ENCODE measurements at regions not wholly inside any gene's neighbourhood (a gene's known extent, or its start where the extent isn't known, plus 50 kb on each side); places are given as distances from the start of the nearest gene placed in this dataset.

DNA sequence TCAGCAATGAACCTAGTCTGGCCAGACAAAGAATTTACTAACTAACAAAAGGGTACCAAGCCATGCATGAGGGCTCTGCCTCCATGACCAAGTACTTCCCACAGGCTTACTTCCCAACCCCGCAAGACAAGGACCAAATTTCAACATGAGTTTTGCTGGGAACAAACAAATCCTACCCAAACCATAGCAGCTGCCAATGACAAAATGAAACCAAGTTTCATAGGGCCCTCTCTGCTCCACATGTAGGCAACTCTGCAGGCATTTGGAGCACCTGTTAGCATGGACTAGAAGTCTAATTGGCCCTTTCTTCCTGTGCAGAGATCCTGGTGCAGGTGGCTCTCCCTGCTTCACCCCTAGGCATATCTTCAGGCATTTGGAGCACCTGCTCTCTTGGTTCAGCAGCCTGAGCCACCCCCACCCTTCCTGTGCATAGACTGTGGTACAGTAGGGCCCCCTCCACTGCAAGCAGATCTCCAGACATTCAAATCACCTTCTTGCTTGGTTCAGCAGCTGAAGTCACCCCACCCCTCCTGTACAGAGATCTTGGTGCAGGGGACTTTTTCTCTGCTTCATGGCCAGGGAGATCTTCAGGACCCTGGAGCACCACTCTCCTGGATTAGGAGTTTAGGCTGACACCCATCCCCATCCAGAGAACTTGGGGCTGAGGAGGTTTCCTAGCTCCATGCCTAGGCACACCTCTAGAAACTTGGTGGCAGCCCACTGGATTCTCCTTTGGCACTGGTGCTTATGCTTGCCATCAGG, 308.7 kb downstream of the RPAP3 start:
- Mint-ChIP-seq H3K27me3 (no peaks in the 10 kb centered on the region), H3K36me3 (ENCODE audit: low read depth) (peaks cover 14% of the 10 kb centered on the region), H3K4me1 (peaks cover 62% of the 10 kb centered on the region), H3K9me3 (no peaks in the 10 kb centered on the region), H3K4me3 (peak overlapping the region; percentile 88), H3K27ac (peak overlapping the region; percentile 99)
- ATAC-seq (replicated peaks) = no peak

DNA sequence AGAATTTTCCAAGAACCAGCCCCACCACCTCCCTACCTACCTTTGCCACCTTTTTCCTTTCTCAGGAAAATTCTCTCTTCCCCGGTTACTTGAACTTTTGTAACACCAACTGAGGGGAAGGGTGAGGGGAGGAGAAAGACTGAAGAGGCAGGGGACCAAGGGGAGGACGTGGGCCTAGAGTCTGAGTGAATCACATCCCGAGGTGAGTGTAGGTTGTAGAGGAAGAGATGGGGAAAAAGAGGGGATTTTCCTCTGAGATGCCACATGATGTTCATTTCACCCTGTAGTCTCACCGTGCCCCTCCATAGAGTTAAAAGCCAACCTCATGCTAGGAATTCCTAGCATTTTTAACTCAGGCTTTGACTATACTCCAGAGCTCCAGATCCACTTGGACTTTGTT, 311.8 kb downstream of the RPAP3 start:
- peak; percentile 59 for ATAC-seq (replicated peaks)
- Mint-ChIP-seq H3K27ac (peak overlapping the region; percentile 99), H3K9me3 (no peaks in the 10 kb centered on the region), H3K4me3 (peak overlapping the region; percentile 88), H3K36me3 (ENCODE audit: low read depth) (peaks cover 33% of the 10 kb centered on the region), H3K27me3 (no peaks in the 10 kb centered on the region), H3K4me1 (peaks cover 57% of the 10 kb centered on the region)

DNA sequence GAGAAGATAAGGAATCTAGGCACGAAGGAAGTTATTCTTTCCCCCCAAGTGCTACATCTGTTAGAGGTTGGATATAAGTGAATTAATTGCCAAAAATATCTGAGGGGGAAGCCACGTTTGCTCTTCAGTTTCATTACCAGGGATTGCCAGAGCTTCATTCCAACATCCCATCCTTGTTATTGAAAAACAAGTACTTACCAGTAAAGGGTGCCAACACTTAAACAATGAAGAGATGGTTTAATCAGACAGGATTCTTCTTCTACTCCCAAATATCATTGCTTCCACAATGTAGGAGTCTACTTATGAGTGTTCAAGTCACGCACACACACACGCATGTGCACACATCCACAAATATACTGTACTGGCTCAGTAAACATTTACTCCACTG, 312.4 kb downstream of the RPAP3 start:
- no peaks in the 10 kb centered on the region for H3K27me3 Mint-ChIP-seq
- peaks cover 33% of the 10 kb centered on the region for H3K36me3 Mint-ChIP-seq (ENCODE audit: low read depth)

DNA sequence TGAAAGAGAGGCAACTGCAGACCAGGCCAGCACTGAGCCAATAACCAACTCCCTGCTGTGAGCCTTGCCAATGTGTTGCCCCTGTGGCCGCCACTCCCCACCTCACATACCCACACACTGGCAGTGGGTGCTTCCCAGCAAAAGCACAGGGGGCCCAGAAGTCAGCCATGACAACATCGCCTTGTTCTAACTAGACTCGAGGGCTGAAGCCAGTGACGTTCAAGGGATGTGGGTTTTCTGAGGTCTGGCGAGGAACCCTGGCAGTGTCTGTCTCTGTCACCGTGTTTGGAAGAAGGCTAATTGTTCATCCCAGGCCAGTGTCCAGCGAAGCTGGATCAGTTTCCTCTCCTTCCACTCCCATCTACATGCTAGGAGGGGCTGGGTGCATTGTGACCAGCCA, 311.8 kb upstream of the AMIGO2 start:
- ATAC-seq (replicated peaks) = peak; percentile 43
- Mint-ChIP-seq H3K27ac (peak overlapping the region; percentile 99), H3K4me1 (peaks cover 58% of the 10 kb centered on the region), H3K36me3 (ENCODE audit: low read depth) (peaks cover 28% of the 10 kb centered on the region), H3K9me3 (peaks cover 4% of the 10 kb centered on the region), H3K27me3 (no peaks in the 10 kb centered on the region), H3K4me3 (peak overlapping the region; percentile 88)

More for the DNA sequence above, 312.4 kb downstream of the RPAP3 start:
- Mint-ChIP-seq H3K4me3 (peak overlapping the region; percentile 88), H3K4me1 (peaks cover 61% of the 10 kb centered on the region), H3K9me3 (no peaks in the 10 kb centered on the region), H3K27ac (peak overlapping the region; percentile 99)
- ATAC-seq (replicated peaks) = no peak

DNA sequence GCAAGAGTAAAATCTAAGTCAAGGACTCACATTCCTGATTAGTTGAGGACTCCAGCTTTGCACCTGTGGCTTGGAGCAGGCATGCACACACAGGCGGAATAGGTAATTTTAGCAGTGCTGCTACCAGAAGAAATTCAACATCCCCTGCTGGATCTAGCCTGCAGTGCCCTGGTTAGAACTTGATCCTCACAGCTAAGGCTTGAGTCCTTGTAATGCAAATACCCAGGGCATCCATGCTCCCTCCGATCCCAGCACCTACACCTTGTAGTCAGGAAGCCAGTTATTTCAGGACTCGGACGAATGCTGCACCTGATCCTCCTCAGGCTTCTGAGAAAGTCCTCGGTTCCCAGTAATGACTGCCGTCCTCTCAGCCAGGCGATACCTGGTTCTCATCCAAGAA, 309.0 kb upstream of the AMIGO2 start:
- Mint-ChIP-seq H3K27ac (peak overlapping the region; percentile 91), H3K27me3 (no peaks in the 10 kb centered on the region), H3K4me1 (peaks cover 63% of the 10 kb centered on the region), H3K36me3 (ENCODE audit: low read depth) (peaks cover 24% of the 10 kb centered on the region), H3K4me3 (peak overlapping the region; percentile 88), H3K9me3 (peaks cover 8% of the 10 kb centered on the region)
- no peak for ATAC-seq (replicated peaks)

DNA sequence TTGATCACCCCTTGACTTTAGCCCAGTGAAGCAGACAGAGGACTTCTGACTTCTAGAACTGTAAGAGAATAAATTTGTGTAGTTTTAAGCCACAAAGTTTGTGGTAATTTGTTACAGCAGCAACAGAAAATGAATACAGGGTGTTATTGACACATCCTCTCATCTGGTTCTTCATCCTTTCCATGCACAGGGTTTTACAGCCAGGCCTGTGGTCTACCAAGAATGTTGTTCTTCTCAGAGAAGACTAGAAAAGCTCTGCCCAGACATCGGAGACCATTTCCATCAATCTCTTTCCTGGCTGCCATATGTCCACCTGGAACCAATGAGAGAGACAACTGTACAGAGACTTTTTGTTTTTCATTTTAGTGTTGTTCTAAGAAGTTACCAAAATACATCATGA, 308.2 kb upstream of the AMIGO2 start:
- Mint-ChIP-seq H3K27me3 (no peaks in the 10 kb centered on the region), H3K9me3 (peaks cover 9% of the 10 kb centered on the region), H3K36me3 (ENCODE audit: low read depth) (peaks cover 23% of the 10 kb centered on the region), H3K4me1 (peaks cover 68% of the 10 kb centered on the region), H3K27ac (peak overlapping the region; percentile 91), H3K4me3 (peak overlapping the region; percentile 88)
- ATAC-seq (replicated peaks) = peak; percentile 18

DNA sequence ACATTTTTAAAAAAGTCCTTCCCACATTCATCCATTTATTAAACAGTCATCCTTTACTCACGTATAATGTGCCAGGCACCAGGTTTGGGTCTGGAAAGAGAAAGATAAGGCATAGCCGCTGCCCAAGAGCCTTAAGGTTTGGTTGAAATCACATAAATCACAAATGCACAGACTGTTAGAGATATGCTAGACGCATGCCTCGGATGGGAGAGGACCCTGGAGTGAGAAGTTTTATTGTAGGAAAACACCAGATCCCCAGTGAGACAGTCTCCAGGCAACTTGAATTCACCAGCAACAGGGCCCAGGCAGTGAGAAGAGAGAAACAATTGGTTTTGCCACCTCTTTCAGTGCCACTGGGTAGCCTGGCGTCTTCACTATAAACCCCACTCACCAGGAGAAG, 305.9 kb upstream of the AMIGO2 start:
- peaks cover 6% of the 10 kb centered on the region for H3K36me3 Mint-ChIP-seq (ENCODE audit: low read depth)
- H3K4me3 Mint-ChIP-seq = peak overlapping the region; percentile 57

DNA sequence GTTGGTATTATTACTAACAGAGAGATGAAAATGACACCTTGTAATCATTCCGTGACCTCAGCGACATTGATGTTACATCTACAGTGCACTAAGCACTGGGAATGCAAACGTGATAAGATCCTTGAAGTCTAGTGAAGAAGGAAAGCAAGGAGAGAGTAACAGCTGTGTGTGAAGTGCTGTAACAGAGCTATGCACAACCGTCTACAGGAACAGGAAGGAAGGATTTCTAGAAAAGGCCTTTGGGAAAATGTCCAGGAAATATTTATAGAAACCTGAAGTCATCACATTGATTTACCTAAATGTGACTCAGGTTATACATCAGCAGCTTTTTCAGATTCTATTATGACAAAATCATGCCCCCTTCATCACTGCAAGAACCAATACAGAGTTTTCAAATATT, 304.2 kb upstream of the AMIGO2 start:
- ATAC-seq (replicated peaks) = peak; percentile 54
- Mint-ChIP-seq H3K9me3 (peaks cover 19% of the 10 kb centered on the region), H3K36me3 (ENCODE audit: low read depth) (no peaks in the 10 kb centered on the region), H3K27me3 (no peaks in the 10 kb centered on the region), H3K27ac (peak overlapping the region; percentile 84), H3K4me3 (peak overlapping the region; percentile 57), H3K4me1 (peaks cover 57% of the 10 kb centered on the region)

More for the DNA sequence above, 305.9 kb upstream of the AMIGO2 start:
- H3K27ac Mint-ChIP-seq = peak overlapping the region; percentile 84
- H3K27me3 Mint-ChIP-seq = no peaks in the 10 kb centered on the region
- ATAC-seq (replicated peaks) = no peak
- peaks cover 15% of the 10 kb centered on the region for H3K9me3 Mint-ChIP-seq
- H3K4me1 Mint-ChIP-seq = peaks cover 63% of the 10 kb centered on the region

DNA sequence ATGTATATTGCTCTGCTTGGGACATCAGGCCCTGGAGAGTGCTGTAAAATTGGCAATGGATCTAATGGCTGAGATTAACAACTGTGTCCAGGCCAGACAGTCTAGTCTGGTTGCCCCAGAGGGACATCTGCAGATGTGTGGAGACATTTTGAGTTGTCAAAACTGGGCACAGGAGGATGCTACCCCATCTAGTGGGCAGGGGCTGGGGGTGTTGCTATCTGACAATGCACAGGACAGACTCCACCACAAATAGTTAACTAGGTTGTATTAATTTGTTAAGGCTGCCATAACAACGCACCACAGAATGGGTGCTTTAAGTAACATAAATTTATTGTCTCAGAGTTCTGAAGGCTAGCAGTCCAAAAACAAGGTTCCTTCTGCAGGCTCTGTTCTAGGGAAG, 302.5 kb upstream of the AMIGO2 start:
- ATAC-seq (replicated peaks) = no peak
- peaks cover 15% of the 10 kb centered on the region for H3K9me3 Mint-ChIP-seq
- peak overlapping the region; percentile 3 for H3K27ac Mint-ChIP-seq
- no peak overlapping the region for H3K4me3 Mint-ChIP-seq
- H3K36me3 Mint-ChIP-seq (ENCODE audit: low read depth) = no peaks in the 10 kb centered on the region
- no peaks in the 10 kb centered on the region for H3K27me3 Mint-ChIP-seq
- H3K4me1 Mint-ChIP-seq = peaks cover 49% of the 10 kb centered on the region

DNA sequence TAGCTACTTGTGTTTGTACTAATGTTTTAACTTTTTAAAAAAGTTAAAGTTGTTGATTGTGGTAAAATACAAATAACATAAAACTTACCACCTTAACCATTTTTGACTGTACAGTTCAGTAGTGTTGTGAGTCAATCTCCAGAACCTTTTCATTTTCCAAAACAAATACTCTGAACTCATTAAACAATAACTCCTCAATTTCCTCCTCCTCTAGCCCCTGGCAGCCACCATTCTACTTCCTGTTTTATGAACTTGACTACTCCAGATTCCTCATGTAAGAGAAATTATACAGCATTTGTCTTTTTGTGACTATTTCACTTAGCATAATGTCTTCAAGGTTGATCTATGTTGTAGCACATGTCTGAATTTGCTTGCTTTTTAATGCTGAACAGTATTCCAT, 299.1 kb upstream of the AMIGO2 start:
- peaks cover 38% of the 10 kb centered on the region for H3K4me1 Mint-ChIP-seq
- H3K36me3 Mint-ChIP-seq (ENCODE audit: low read depth) = no peaks in the 10 kb centered on the region
- peak overlapping the region; percentile 55 for H3K27ac Mint-ChIP-seq
- peak overlapping the region; percentile 39 for H3K4me3 Mint-ChIP-seq
- peaks cover 15% of the 10 kb centered on the region for H3K9me3 Mint-ChIP-seq
- peak; percentile 75 for ATAC-seq (replicated peaks)
- no peaks in the 10 kb centered on the region for H3K27me3 Mint-ChIP-seq

DNA sequence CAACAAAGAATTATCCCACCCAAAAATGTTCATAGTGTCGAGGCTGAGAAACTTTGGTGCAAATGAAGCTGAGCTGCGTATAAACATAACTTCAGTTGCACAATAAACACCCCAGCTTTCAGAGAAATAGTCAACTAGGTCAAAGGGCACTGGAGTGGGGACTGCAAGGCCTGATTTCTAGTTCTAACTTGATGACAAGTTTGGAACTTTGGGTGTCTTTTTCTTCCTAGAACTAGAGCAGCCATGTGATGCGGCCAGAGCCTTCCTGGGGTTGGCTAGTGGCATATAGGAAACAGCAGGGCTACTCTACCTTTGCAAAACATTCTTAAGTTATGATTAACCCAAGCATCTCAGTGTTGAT, 298.4 kb upstream of the AMIGO2 start:
- Mint-ChIP-seq H3K27me3 (no peaks in the 10 kb centered on the region), H3K9me3 (peaks cover 18% of the 10 kb centered on the region), H3K4me1 (peaks cover 31% of the 10 kb centered on the region), H3K4me3 (peak overlapping the region; percentile 39), H3K36me3 (ENCODE audit: low read depth) (no peaks in the 10 kb centered on the region), H3K27ac (no peak overlapping the region)
- ATAC-seq (replicated peaks) = peak; percentile 27

DNA sequence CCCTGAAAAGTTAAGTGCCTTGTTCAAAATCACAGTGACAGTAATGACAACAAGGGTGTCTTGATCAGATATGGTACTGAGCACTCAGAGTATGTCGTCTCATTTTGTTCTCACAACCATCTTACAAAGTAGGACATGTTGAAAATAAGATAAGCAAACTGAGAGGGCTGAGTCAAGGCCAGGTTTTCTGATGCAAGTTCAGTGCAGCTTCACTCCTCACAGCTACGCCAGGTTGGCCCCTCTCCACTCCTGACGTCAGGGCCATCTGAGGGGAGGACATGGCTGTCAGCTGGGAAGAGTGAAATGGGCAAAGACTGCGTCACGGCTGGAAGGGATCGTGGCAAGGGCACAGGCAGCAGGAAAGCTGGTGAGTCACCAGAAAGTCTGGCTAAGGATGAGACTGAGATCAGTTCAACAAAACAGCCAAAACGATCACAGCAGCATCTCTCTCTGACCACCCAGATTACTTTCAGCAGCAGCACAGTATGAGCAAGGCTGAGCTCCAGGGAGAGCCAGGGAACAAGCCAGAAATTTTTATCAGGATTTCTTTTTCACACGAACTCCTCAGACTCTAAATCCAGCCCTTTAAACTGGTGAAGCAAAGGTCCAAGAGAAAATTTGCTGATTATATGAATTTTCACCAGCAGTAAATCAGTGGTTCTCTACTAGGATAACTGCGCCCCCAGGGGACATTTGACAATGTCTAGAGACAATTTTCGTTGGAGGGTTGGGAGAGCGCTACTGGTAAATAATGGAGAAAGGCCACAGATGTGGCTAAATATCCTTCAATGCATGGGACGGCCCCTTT, 297.9 kb upstream of the AMIGO2 start:
- Mint-ChIP-seq H3K9me3 (peaks cover 14% of the 10 kb centered on the region), H3K27me3 (no peaks in the 10 kb centered on the region), H3K36me3 (ENCODE audit: low read depth) (no peaks in the 10 kb centered on the region), H3K4me1 (peaks cover 25% of the 10 kb centered on the region), H3K27ac (peak overlapping the region; percentile 37), H3K4me3 (peak overlapping the region; percentile 33)
- ATAC-seq (replicated peaks) = peak; percentile 57

DNA sequence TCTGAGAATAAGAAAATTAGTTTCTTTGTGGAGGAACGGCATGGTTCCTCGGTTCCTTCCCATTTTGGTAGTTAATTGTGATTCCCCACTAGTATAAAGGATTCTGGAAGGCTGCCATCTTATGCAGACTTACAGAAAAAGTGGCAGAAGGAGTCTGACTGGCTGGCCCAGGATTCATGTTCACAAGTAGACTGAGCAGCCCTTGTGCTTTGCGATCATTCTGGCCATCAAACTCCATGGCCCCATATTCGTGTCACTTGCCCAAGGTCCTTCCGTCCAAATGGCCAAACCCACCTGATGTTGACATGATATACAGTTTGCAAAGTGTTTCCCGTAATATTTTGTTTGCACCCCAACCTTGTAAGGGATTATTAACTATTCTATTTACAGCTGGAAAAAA, 297.2 kb upstream of the AMIGO2 start:
- no peak overlapping the region for H3K4me3 Mint-ChIP-seq
- peaks cover 12% of the 10 kb centered on the region for H3K9me3 Mint-ChIP-seq
- no peaks in the 10 kb centered on the region for H3K27me3 Mint-ChIP-seq
- H3K27ac Mint-ChIP-seq = no peak overlapping the region
- no peaks in the 10 kb centered on the region for H3K36me3 Mint-ChIP-seq (ENCODE audit: low read depth)
- ATAC-seq (replicated peaks) = no peak
- peaks cover 20% of the 10 kb centered on the region for H3K4me1 Mint-ChIP-seq

DNA sequence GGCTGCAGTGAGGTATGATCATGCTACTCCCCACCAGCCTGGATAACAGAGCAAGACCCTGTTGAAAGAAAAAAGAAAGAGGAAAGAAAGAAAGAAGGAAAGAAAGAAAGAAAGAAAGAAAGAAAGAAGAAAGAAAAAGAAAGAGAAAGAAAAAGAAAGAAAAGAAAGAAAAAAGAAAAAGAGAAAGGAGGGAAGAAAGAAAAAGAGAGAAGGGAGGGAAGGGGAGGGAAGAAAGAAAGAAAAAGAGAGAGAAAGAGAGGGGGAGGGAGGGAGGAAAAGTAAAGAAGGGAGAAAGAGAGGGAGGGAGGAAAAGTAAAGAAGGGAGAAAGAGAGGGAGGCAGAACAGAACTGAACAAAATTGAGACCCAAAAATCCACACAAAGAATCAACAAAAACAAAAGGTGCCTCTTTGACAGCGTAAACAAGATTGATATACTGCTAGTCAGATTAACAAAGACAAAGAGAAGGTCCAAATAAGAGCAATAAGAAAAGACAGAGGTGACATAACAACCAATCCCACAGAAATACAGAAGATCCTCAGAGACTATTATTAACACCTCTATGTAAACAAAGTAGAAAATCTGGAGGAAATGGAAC, 293.9 kb upstream of the AMIGO2 start:
- peaks cover 8% of the 10 kb centered on the region for H3K9me3 Mint-ChIP-seq
- no peak overlapping the region for H3K4me3 Mint-ChIP-seq
- H3K27me3 Mint-ChIP-seq = no peaks in the 10 kb centered on the region
- H3K4me1 Mint-ChIP-seq = peaks cover 9% of the 10 kb centered on the region
- H3K36me3 Mint-ChIP-seq (ENCODE audit: low read depth) = no peaks in the 10 kb centered on the region
- ATAC-seq (replicated peaks) = no peak
- H3K27ac Mint-ChIP-seq = peak overlapping the region; percentile 45

DNA sequence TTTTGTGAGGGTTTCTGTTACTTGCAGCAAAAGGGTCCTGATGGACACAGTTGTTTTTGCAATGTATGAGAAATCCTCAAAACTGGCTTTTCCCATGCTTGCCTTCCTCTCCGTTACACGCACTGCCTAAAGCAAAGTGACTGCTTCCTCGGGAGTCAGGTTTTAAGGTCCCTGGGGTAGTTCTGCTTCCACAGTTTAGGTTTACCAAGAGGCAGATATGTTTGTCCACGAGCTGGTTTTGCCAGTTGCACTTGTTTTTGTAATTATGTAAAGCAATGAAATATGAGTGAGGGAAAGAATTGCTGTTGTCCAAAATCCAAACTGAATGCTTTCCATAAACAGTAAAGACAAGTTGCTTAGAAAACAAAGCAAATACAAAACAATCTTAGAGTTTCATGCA, 290.7 kb upstream of the AMIGO2 start:
- no peak for ATAC-seq (replicated peaks)
- Mint-ChIP-seq H3K4me1 (peaks cover 5% of the 10 kb centered on the region), H3K36me3 (ENCODE audit: low read depth) (no peaks in the 10 kb centered on the region), H3K27ac (no peak overlapping the region), H3K27me3 (no peaks in the 10 kb centered on the region), H3K9me3 (peaks cover 12% of the 10 kb centered on the region), H3K4me3 (no peak overlapping the region)

Measured in activated T-helper 17 cell treated with anti-CD3 and anti-CD28 coated beads, Interleukin-2, amount 50 U/mL, for 72 hours (primary cell).